SK-N-SH (cell line): ENCODE measurements at regions not wholly inside any gene's neighbourhood (a gene's known extent, or its start where the extent isn't known, plus 50 kb on each side); places are given as distances from the start of the nearest gene placed in this dataset.

Experiments used
- CTCF ChIA-PET: fragments of 300-600, 350-600 bp; formaldehyde crosslinking; extraction: SDS; loops from one replicate; lab custom pipeline; 2021; lab: Yijun Ruan, JAX
- POLR2A ChIA-PET: fragments of 350-600 bp; sonication (Branson Sonifier 250); formaldehyde crosslinking; extraction: SDS; loops from one replicate; lab custom pipeline; 2020; ENCODE audit warnings: antibody characterized with exemption, inconsistent platforms; lab: Yijun Ruan, JAX
- DNase-seq: peaks from one replicate; pipeline ENCODE4 v3.0.0; 2012
- H2AFZ ChIP-seq: fragments of 200-600 bp; sonication (generic); 2 replicates; pipeline ENCODE4 v1.8.1; 2016; ENCODE audit warnings: antibody characterized with exemption, mild to moderate bottlenecking, low read depth
- H3F3A ChIP-seq: fragments of 200-600 bp; sonication (generic); replicated peaks from 2 replicates; pipeline ENCODE3; 2016; ENCODE audit warnings: antibody characterized with exemption, mild to moderate bottlenecking; ENCODE audit not compliant: insufficient read depth
- H3K27ac ChIP-seq, 2 experiments: fragments of 200-500 bp in 1 of 2; fragments of 200-600 bp in 1 of 2; sonication (Bioruptor generic) in 1 of 2; sonication (generic), shearing (Covaris generic) in 1 of 2; 2 replicates each; pipeline versions ENCODE4 v1.5.1 to v1.6.1; 2014 to 2016; ENCODE audit warnings: low read depth in 2 of 2, inconsistent platforms in 1 of 2, low read length in 1 of 2, mild to moderate bottlenecking in 1 of 2, mixed read lengths in 1 of 2
- H3K27me3 ChIP-seq: fragments of 200-600 bp; sonication (generic), shearing (Covaris generic); 2 replicates; pipeline ENCODE4 v1.6.1; 2016; ENCODE audit warnings: mixed run types; ENCODE audit not compliant: insufficient read depth
- H3K36me3 ChIP-seq, 2 experiments: fragments of 200-500 bp in 1 of 2; fragments of 200-600 bp in 1 of 2; sonication (Bioruptor generic) in 1 of 2; sonication (generic) in 1 of 2; replicated peaks in 1 of 2; 2 replicates each; pipeline versions ENCODE3 to v1.5.1; 2014 to 2016; ENCODE audit warnings: low read length in 1 of 2, mild to moderate bottlenecking in 1 of 2; ENCODE audit not compliant: insufficient read depth in 2 of 2, control insufficient read depth in 1 of 2
- H3K4me1 ChIP-seq, 2 experiments: fragments of 200-500 bp in 1 of 2; fragments of 200-600 bp in 1 of 2; sonication (Bioruptor generic) in 1 of 2; sonication (generic), shearing (Covaris generic) in 1 of 2; 2 replicates each; pipeline versions ENCODE4 v1.5.1 to v1.6.1; 2014 to 2016; ENCODE audit warnings: low read depth in 1 of 2, low read length in 1 of 2, mixed run types in 1 of 2; ENCODE audit not compliant: insufficient read depth in 2 of 2, control insufficient read depth in 1 of 2
- H3K4me2 ChIP-seq: fragments of 200-600 bp; sonication (generic), shearing (Covaris generic); 2 replicates; pipeline ENCODE4 v1.6.1; 2017; ENCODE audit warnings: mixed run types
- H3K4me3 ChIP-seq, 2 experiments: fragments of 200-500 bp in 1 of 2; fragments of 200-600 bp in 1 of 2; sonication (Bioruptor generic) in 1 of 2; sonication (generic), shearing (Covaris generic) in 1 of 2; 2 replicates each; pipeline versions ENCODE4 v1.5.1 to v1.8.1; 2014 to 2016; ENCODE audit warnings: low read depth in 2 of 2, inconsistent platforms in 1 of 2, low read length in 1 of 2, mild to moderate bottlenecking in 1 of 2, mixed read lengths in 1 of 2, moderate library complexity in 1 of 2
- H3K79me2 ChIP-seq: fragments of 200-600 bp; sonication (generic); 2 replicates; pipeline ENCODE4 v1.8.1; 2017; ENCODE audit warnings: mild to moderate bottlenecking; ENCODE audit not compliant: insufficient read depth
- H3K9ac ChIP-seq: fragments of 200-600 bp; sonication (generic); 2 replicates; pipeline ENCODE4 v1.6.1; 2017; ENCODE audit warnings: mixed run types
- H3K9me2 ChIP-seq: fragments of 200-600 bp; sonication (generic); 2 replicates; pipeline ENCODE4 v1.6.1; 2017; ENCODE audit warnings: mixed run types
- H3K9me3 ChIP-seq: fragments of 200-600 bp; sonication (generic); 2 replicates; pipeline ENCODE4 v1.6.1; 2017; ENCODE audit warnings: mixed run types, mild to moderate bottlenecking, moderate library complexity
- H4K20me1 ChIP-seq: fragments of 200-600 bp; sonication (generic); 2 replicates; pipeline ENCODE4 v1.6.1; 2017; ENCODE audit warnings: mild to moderate bottlenecking, mixed run types; ENCODE audit not compliant: insufficient read depth
- CTCF ChIP-seq: fragments of 200-600 bp; sonication (generic); IDR thresholded peaks from 2 replicates; pipeline ENCODE4 v1.6.1; 2017; ENCODE audit warnings: antibody characterized with exemption, mild to moderate bottlenecking, moderate library complexity
- EP300 ChIP-seq, 2 experiments: IDR thresholded peaks; 2 replicates each; pipeline versions ENCODE4 v1.4.0 to v1.6.1; 2012; ENCODE audit warnings: borderline replicate concordance in 1 of 2, low read depth in 1 of 2, low read length in 1 of 2
- EZH2phosphoT487 ChIP-seq: fragments of 200-600 bp; sonication (generic); IDR thresholded peaks from 2 replicates; pipeline ENCODE4 v1.6.1; 2017; ENCODE audit warnings: low read depth, mixed run types, mild to moderate bottlenecking, antibody characterized with exemption, moderate library complexity, borderline replicate concordance
- FOXJ3 ChIP-seq: sonication (generic); formaldehyde crosslinking; IDR thresholded peaks from 2 replicates; pipeline ENCODE4 v1.5.1; 2020; ENCODE audit warnings: mild to moderate bottlenecking, missing genetic modification reagents
- GATA2 ChIP-seq: sonication (generic); formaldehyde crosslinking; IDR thresholded peaks from 2 replicates; pipeline ENCODE4 v1.5.0; 2020; ENCODE audit warnings: mild to moderate bottlenecking, missing genetic modification reagents
- MXI1 ChIP-seq: IDR thresholded peaks from 2 replicates; pipeline ENCODE4 v1.6.1; 2012; ENCODE audit warnings: mild to moderate bottlenecking, low read depth, low read length, improper control_type of control experiment
- NFIC ChIP-seq: IDR thresholded peaks from 2 replicates; pipeline ENCODE4 v1.4.0; 2012; ENCODE audit warnings: borderline replicate concordance
- NRF1 ChIP-seq: IDR thresholded peaks from 2 replicates; pipeline ENCODE4 v1.6.1; 2012; ENCODE audit warnings: low read depth, mild to moderate bottlenecking, low read length
- POLR2AphosphoS5 ChIP-seq: IDR thresholded peaks from 2 replicates; pipeline ENCODE4 v1.6.1; 2012; ENCODE audit warnings: low read depth, low read length
- REST ChIP-seq: IDR thresholded peaks from 2 replicates; pipeline ENCODE4 v1.6.1; 2012; ENCODE audit warnings: mild to moderate bottlenecking, low read depth, low read length, moderate library complexity
- RXRA ChIP-seq: IDR thresholded peaks from 2 replicates; pipeline ENCODE4 v1.4.0; 2012; ENCODE audit warnings: low read depth, mild to moderate bottlenecking, borderline replicate concordance
- SIN3A ChIP-seq: IDR thresholded peaks from 2 replicates; pipeline ENCODE4 v1.6.1; 2012; ENCODE audit warnings: low read depth, mild to moderate bottlenecking, low read length, moderate library complexity, borderline replicate concordance
- TCF12 ChIP-seq: IDR thresholded peaks from 2 replicates; pipeline ENCODE4 v1.4.0; 2012
- WGBS: methylation state at CpG from one replicate; pipeline ENCODE4 v1.1.6; 2017; ENCODE audit warnings: low lambda C conversion rate; 5-methylcytosine and 5-hydroxymethylcytosine counted together
- TF ChIP-seq, protein P1 (sequence below): IDR thresholded peaks from 2 replicates; pipeline ENCODE4; 2012

DNA sequence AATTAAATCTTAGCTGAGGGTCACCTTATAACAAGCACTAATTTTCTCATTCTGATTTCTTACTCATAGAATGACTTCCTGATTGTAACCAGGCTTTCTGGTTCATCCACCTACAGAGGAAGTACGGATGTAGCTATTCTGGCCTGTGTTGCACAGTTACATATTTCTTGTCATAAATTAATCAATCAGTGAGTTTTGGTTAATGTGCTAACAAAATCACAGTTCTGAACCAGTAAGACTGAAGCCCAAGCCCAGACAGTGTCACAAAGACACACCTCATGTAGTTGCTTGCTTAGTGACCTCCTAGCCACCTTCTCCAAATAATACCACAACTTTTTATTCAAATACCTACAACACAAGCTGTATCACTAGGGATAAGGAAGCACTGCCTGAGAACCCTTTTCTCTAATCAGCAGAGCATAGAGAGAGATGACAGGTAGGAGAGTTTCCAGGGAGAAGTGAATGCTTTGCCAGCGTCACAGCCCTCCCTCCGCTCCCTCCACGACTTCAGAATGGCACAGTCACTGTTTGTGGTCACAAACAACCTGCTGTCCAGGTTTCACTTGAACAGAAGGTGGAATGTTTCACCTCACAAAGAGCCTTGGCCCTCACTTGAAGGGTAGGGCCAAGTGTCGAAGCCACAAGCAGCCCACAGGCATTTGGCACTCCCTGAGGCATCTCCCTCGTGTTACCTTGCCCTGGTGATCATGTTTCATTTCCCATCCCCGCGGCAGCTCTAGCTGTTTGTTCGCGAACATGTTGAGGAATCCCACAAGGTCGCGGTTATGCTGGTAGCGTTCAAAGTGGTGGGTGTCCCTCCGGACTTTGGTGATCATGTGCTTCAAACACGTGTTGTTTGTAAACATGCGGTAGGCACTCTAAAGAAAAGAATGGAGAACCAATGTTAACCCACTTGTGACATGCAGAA lies 120.8 kb upstream of the STK17B start:
- ChIA-PET CTCF (interaction anchor here (2.5 kb wide), 1 partner anchor 214 kb away, joined by 14 read pairs; no protein-coding TSS in a partner anchor), POLR2A (no interaction called here)
- Histone ChIP-seq H4K20me1 (no peaks in the 10 kb centered on the region), H3K4me2 (no peak overlapping the region), H3K79me2 (no peaks in the 10 kb centered on the region), H3F3A (peaks cover 17% of the 10 kb centered on the region), H3K9me3 (no peaks in the 10 kb centered on the region), H3K36me3 (no peaks in the 10 kb centered on the region), H3K27ac (no peak overlapping the region), H3K4me1 (peaks cover 8 to 14% of the 10 kb centered on the region in 2 experiments), H2AFZ (no peak overlapping the region), H3K9ac (no peak overlapping the region), H3K4me3 (no peak overlapping the region), H3K9me2 (no peaks in the 10 kb centered on the region), H3K27me3 (no peaks in the 10 kb centered on the region)
- no peak for TF ChIP-seq MXI1
- TF ChIP-seq RXRA, result no peak
- TF ChIP-seq POLR2AphosphoS5, result no peak
- TF ChIP-seq EP300 (IDR thresholded peaks at IDR 0.05; ENCODE audit: borderline replicate concordance in 1 of 2, low read depth in 1 of 2, low read length in 1 of 2), result no peak
- TF ChIP-seq, protein P1, sequence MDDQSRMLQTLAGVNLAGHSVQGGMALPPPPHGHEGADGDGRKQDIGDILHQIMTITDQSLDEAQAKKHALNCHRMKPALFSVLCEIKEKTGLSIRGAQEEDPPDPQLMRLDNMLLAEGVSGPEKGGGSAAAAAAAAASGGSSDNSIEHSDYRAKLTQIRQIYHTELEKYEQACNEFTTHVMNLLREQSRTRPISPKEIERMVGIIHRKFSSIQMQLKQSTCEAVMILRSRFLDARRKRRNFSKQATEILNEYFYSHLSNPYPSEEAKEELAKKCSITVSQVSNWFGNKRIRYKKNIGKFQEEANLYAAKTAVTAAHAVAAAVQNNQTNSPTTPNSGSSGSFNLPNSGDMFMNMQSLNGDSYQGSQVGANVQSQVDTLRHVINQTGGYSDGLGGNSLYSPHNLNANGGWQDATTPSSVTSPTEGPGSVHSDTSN, result no peak
- TF ChIP-seq SIN3A, result no peak
- no peak for TF ChIP-seq NFIC
- TF ChIP-seq TCF12, result no peak
- no peak for TF ChIP-seq CTCF
- TF ChIP-seq GATA2 (CRISPR knock-in tag), result no peak
- no peak for TF ChIP-seq NRF1
- no peak for TF ChIP-seq EZH2phosphoT487
- TF ChIP-seq REST, result no peak
- TF ChIP-seq FOXJ3 (CRISPR knock-in tag), result no peak
- WGBS, result 89% methylated on average over 16 of the region's 16 CpGs
- DNase-seq, result no peak
